Inferior parietal cortex (tissue), 1 donor: ENCODE measurements at regions not wholly inside any gene's neighbourhood (a gene's known extent, or its start where the extent isn't known, plus 50 kb on each side); places are given as distances from the start of the nearest gene placed in this dataset.

ENCODE experiments used
- DNase-seq: peaks from one replicate; pipeline ENCODE4 v3.0.0-alpha.2; 2016; ENCODE audit errors: extremely low spot score

- DNase-seq: no peak
Measured at GRCh38 chr12:127654383-127654985, 612.5 kb upstream of the TMEM132C start.

GRCh38 chr12:127655691-127656090 lies 611.3 kb upstream of the TMEM132C start:
- DNase-seq: no peak

DNA sequence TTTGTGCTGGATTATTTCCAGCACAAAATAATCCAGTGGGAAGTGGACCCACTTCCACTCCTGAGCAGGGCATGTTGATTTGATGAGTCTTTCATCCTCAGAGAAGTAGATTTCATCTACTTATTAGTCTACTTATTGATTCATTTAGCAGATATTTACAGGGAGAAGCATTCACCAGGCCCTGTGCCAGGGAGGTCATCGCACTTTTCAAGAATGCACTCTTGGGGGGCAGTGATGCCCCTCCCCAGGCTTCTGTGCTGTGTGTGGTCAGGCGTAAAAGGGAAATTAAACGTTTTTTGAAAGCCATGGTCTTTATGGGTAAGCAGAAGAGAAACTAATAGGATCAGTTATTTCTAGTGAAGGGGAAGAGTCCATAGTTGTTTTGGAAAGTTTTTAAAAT lies 610.7 kb upstream of the TMEM132C start:
- no peak for DNase-seq

DNA sequence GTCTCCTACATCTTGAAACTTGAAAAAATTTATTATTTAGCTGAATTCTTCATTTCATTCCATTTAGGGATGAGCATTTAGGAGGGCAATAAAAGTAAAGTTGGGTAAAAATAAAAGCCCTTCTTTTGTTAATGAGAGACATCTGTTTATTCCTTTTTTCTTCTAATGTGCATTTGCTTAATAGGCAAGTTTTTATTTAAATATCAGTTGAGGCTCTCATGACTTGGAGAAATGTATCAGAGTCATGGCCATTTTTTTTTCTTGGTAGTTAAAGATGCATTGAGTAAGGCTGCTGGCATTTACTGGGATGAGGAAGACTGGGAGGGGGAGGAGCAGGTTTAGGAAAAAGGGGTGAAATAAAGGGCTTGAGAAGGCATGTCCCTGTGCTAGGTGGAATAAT lies 609.9 kb upstream of the TMEM132C start:
- no peak for DNase-seq

GRCh38 chr12:127660961-127661360 lies 606.0 kb upstream of the TMEM132C start:
- no peak for DNase-seq

DNA sequence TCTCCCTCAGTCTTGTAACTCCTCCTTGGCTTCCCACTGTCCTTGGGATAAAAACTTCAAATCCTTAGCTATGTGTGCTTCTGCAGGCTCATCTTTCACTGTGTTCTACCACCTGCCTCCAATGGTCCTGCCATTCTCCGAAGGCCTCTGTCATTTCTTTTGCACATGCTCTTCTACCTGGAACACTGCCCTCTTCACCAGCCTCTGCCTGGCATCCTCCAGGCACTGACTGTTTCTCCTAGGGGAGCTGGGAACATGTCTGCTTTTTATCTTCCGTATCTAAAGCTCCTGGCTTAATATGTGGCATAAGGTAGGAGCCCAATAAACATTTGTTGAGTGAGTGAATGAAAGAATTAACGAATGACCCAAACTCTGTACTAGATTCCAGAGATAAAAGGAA lies 603.3 kb upstream of the TMEM132C start:
- no peak for DNase-seq

DNA sequence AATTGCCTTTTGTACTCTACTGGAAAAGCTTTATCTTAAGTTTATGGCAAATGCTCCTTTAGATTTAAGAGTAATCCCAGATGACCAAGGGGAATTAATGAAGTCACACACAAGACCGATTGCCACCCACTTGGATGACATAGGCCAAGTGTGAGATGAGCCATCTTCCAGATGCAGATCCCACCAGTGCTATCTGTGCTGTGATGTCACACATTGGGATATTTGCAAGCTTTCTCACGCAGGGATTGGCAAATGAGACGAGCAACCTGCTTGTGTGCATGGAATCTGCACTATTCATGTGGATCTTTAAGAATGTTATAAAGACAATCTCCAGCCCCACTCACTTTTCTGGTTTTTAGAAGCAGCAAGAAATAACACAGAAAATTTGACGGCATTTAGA lies 602.1 kb upstream of the TMEM132C start:
- no peak for DNase-seq

GRCh38 chr12:127667131-127667685 lies 599.8 kb upstream of the TMEM132C start:
- DNase-seq: no peak

DNA sequence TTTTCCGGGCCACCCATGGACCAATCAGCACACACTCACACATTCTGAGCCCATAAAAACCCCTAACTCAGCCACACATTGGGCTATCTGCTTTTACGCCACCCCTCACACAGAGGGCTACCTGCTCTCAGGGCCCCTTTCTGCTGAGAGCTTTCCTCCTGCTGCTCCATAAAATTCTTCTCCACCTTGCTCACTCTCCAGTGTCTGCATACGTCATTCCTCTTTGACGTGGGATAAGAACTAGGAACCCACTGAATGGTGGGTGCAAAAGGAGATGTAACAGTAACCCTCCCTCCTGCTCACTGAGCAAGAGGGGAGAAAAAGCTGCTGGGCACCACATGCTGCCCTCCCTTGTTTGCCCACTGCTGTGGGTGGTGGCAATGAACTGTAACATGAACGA lies 596.7 kb upstream of the TMEM132C start:
- no peak for DNase-seq

- DNase-seq: no peak
Measured at GRCh38 chr12:127670796-127671195, 596.2 kb upstream of the TMEM132C start.

- no peak for DNase-seq
Measured at GRCh38 chr12:127675936-127676335, 591.0 kb upstream of the TMEM132C start.

- DNase-seq: peak; percentile 92
Measured at GRCh38 chr12:127677537-127678131, 589.3 kb upstream of the TMEM132C start.

DNA sequence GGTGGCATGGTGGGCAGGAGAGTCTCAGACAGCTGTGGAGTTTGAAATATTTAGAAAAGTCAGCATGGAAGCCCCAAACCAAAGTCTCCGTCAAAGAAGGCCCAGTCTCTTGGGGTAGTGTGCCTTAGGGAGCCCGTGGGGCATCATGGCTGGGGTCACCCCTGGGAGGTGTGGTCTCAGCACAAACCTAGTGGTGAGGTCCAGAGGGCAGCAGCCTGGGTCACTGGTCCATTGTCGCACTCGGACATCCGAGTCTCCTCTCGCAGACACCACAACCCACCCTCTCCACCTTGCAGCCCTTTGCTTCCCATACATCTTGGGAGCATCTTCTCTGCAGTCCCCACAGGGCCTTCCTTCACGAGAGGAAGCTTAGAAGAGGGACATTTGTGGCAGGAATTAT lies 588.0 kb upstream of the TMEM132C start:
- DNase-seq: no peak

- no peak for DNase-seq
Measured at GRCh38 chr12:127680516-127680915, 586.5 kb upstream of the TMEM132C start.

GRCh38 chr12:127681151-127681754 lies 585.7 kb upstream of the TMEM132C start:
- no peak for DNase-seq

GRCh38 chr12:127685491-127685890 lies 581.5 kb upstream of the TMEM132C start:
- DNase-seq: no peak

DNA sequence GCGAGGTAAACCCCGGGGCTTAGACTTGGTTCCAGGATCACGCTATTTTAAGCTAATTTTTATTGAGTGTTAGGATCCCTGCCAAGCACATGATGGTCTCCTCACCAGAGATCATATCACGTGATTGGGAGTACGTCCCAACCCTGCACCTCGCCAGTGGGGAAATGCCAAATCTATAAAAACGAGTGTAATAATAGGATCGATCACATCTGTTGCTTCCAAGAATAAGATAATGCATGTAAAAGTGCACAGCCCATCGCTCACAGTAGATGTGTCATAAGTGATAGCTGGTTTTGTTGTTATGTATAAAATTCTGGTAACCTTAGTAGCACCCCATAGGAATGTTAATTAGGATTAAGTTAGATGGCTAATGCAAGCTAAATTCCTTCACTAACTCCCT lies 581.0 kb upstream of the TMEM132C start:
- no peak for DNase-seq

- DNase-seq: no peak
Measured at GRCh38 chr12:127687181-127687580, 579.8 kb upstream of the TMEM132C start.

- no peak for DNase-seq
Measured at GRCh38 chr12:127688906-127689428, 578.0 kb upstream of the TMEM132C start.

DNA sequence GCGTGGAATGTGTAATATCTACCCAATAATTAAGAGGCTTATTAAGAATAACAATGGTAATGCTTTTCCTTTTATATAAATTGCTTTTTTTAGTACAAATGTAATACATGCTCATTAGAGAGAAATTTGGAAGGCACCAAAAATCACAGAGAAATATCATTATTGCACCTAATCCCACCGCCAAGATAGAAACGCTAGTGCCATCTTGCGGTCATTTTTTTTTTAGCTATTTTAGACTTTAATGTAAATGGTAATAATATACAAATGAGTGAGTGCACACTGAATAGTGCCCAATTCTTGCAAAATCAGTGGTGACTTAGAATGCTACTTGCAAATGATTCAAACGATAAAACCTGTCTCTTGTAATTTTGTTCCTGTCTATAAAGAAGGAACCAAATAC lies 576.8 kb upstream of the TMEM132C start:
- DNase-seq: no peak

DNA sequence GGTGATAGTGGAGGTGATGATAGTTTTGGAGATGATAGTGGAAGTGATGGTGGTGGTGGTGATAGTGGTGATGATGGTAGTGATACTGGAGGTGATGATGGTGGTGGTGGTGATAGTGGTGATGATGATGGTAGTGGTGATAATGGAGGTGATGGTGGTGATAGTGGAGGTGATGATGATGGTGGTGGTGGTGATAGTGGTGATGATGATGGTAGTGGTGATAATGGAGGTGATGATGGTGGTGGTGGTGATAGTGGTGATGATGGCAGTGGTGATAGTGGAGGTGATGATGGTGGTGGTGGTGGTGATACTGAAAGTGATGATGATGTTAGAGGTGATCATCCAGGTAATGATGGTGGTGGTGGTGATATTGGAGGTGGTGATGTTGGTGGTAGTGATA lies 570.0 kb upstream of the TMEM132C start:
- no peak for DNase-seq

GRCh38 chr12:127703026-127703425 lies 563.9 kb upstream of the TMEM132C start:
- DNase-seq: no peak

DNA sequence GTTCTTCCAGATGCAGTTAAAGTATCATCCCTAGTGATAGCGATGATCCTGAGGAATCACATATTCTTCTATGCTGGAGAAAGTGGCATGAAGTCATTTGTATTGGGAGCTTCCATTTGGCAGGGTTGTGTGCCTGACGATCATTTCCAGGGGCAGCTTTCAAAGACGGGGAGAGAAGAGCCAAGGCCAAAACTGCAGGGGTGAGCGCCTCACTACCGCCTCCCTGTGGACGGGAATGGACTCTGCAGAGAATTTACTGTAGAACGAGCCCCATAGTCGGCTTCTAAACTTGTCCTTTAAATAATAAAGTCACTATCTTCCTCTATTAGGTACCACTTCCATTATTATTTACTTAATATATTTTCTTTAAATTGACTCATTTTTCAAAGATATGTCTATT lies 555.9 kb upstream of the TMEM132C start:
- no peak for DNase-seq
